Astrocyte (in vitro differentiated cells and primary cell): ENCODE measurements at regions not wholly inside any gene's neighbourhood (a gene's known extent, or its start where the extent isn't known, plus 50 kb on each side); places are given as distances from the start of the nearest gene placed in this dataset.

Source experiments
- DNase-seq: peaks from one replicate; pipeline ENCODE4 v3.0.0-alpha.2; 2010; ENCODE audit warnings: low read depth
- FAIRE-seq: peaks from 2 replicates; lab custom pipeline; 2011; peaks lifted over from hg19 to GRCh38; lab: Jason Lieb, UNC
- H2AFZ ChIP-seq: 2 replicates; pipeline ENCODE4 v1.6.0; 2012; ENCODE audit warnings: low read depth, low read length, inconsistent platforms
- H3K27ac ChIP-seq: 2 replicates; pipeline ENCODE4 v1.5.1; 2011; ENCODE audit warnings: low read depth, low read length, inconsistent platforms
- H3K27me3 ChIP-seq: 2 replicates; pipeline ENCODE4 v1.6.0; 2011; ENCODE audit warnings: low read length, inconsistent platforms; ENCODE audit not compliant: insufficient read depth
- H3K36me3 ChIP-seq: 2 replicates; pipeline ENCODE4 v1.5.1; 2011; ENCODE audit warnings: low read length, inconsistent platforms; ENCODE audit not compliant: insufficient read depth
- H3K4me1 ChIP-seq: 2 replicates; pipeline ENCODE4 v1.5.1; 2011; ENCODE audit warnings: low read length, inconsistent platforms; ENCODE audit not compliant: insufficient read depth
- H3K4me2 ChIP-seq: 2 replicates; pipeline ENCODE4 v1.6.0; 2012; ENCODE audit warnings: low read length, inconsistent platforms
- H3K4me3 ChIP-seq: 2 replicates; pipeline ENCODE4 v1.5.1; 2011; ENCODE audit warnings: low read depth, mild to moderate bottlenecking, low read length, inconsistent platforms; ENCODE audit not compliant: insufficient read depth
- H3K79me2 ChIP-seq: 2 replicates; pipeline ENCODE4 v1.6.0; 2012; ENCODE audit warnings: mild to moderate bottlenecking, low read length, inconsistent platforms; ENCODE audit not compliant: insufficient read depth
- H3K9ac ChIP-seq: 2 replicates; pipeline ENCODE4 v1.6.0; 2012; ENCODE audit warnings: mild to moderate bottlenecking, low read length, inconsistent platforms
- H3K9me3 ChIP-seq: 2 replicates; pipeline ENCODE4 v1.5.1; 2012; ENCODE audit warnings: low read depth, mild to moderate bottlenecking, low read length, inconsistent platforms; ENCODE audit not compliant: insufficient read depth
- H4K20me1 ChIP-seq: 2 replicates; pipeline ENCODE4 v1.6.0; 2012; ENCODE audit warnings: low read length, inconsistent platforms; ENCODE audit not compliant: insufficient read depth
- H3K27ac Mint-ChIP-seq: one replicate; pipeline ENCODE4 v1.8.0; 2021; ENCODE audit warnings: mild to moderate bottlenecking, mixed read lengths; ENCODE audit not compliant: unreplicated experiment
- H3K27me3 Mint-ChIP-seq: one replicate; pipeline ENCODE4 v1.8.0; 2021; ENCODE audit warnings: low read depth, mixed read lengths; ENCODE audit not compliant: unreplicated experiment
- H3K36me3 Mint-ChIP-seq: one replicate; pipeline ENCODE4 v1.8.0; 2021; ENCODE audit warnings: low read depth, mixed read lengths; ENCODE audit not compliant: unreplicated experiment
- H3K4me1 Mint-ChIP-seq: one replicate; pipeline ENCODE4 v1.8.0; 2021; ENCODE audit warnings: low read depth, mixed read lengths; ENCODE audit not compliant: unreplicated experiment
- H3K4me3 Mint-ChIP-seq: one replicate; pipeline ENCODE4 v1.8.0; 2021; ENCODE audit warnings: mild to moderate bottlenecking, moderate library complexity, mixed read lengths; ENCODE audit not compliant: unreplicated experiment
- H3K9me3 Mint-ChIP-seq: one replicate; pipeline ENCODE4 v1.8.0; 2021; ENCODE audit warnings: mild to moderate bottlenecking, mixed read lengths; ENCODE audit not compliant: unreplicated experiment
- CTCF ChIP-seq: IDR thresholded peaks from 2 replicates; pipeline ENCODE4 v1.5.1; 2011; ENCODE audit warnings: low read depth, mild to moderate bottlenecking, inconsistent platforms, low read length, moderate library complexity; ENCODE audit not compliant: insufficient read depth
- EZH2 ChIP-seq: IDR thresholded peaks from 2 replicates; pipeline ENCODE4 v1.6.1; 2012; ENCODE audit warnings: mild to moderate bottlenecking, low read length, inconsistent platforms; ENCODE audit not compliant: insufficient read depth

GRCh38 chr4:54497947-54498346 lies 159.8 kb upstream of the KIT start:
- Mint-ChIP-seq H3K27me3 (no peaks in the 10 kb centered on the region), H3K27ac (peak overlapping the region; percentile 92), H3K9me3 (no peaks in the 10 kb centered on the region), H3K4me3 (no peak overlapping the region), H3K4me1 (peaks cover 42% of the 10 kb centered on the region), H3K36me3 (no peaks in the 10 kb centered on the region)
- H3K4me3 ChIP-seq = no peak overlapping the region
- no peak for DNase-seq
- peaks cover 29% of the 10 kb centered on the region for H3K4me1 ChIP-seq
- no peak for FAIRE-seq
- no peak overlapping the region for H3K9ac ChIP-seq
- no peaks in the 10 kb centered on the region for H3K27me3 ChIP-seq
- H3K9me3 ChIP-seq = no peaks in the 10 kb centered on the region
- no peak overlapping the region for H3K4me2 ChIP-seq
- H3K27ac ChIP-seq = no peak overlapping the region
- H3K79me2 ChIP-seq = no peaks in the 10 kb centered on the region
- H4K20me1 ChIP-seq = no peaks in the 10 kb centered on the region
- no peaks in the 10 kb centered on the region for H3K36me3 ChIP-seq
- H2AFZ ChIP-seq = no peak overlapping the region
- TF ChIP-seq CTCF = no peak
- TF ChIP-seq EZH2 = no peak

- Mint-ChIP-seq H3K9me3 (no peaks in the 10 kb centered on the region), H3K36me3 (no peaks in the 10 kb centered on the region), H3K4me1 (peaks cover 42% of the 10 kb centered on the region), H3K27ac (peak overlapping the region; percentile 99), H3K4me3 (no peak overlapping the region), H3K27me3 (no peaks in the 10 kb centered on the region)
- TF ChIP-seq CTCF (no peak), EZH2 (no peak)
- no peaks in the 10 kb centered on the region for H4K20me1 ChIP-seq
- FAIRE-seq (no peak), DNase-seq (peak; percentile 36)
- H3K79me2 ChIP-seq = no peaks in the 10 kb centered on the region
- no peaks in the 10 kb centered on the region for H3K27me3 ChIP-seq
- no peaks in the 10 kb centered on the region for H3K36me3 ChIP-seq
- H3K4me1 ChIP-seq = peaks cover 28% of the 10 kb centered on the region
- H3K9me3 ChIP-seq = no peaks in the 10 kb centered on the region
- peak overlapping the region; percentile 73 for H3K27ac ChIP-seq
- no peak overlapping the region for H2AFZ ChIP-seq
- H3K4me2 ChIP-seq = peak overlapping the region; percentile 71
- H3K9ac ChIP-seq = peak overlapping the region; percentile 68
- H3K4me3 ChIP-seq = no peak overlapping the region
Measured at GRCh38 chr4:54498661-54499111, 159.1 kb upstream of the KIT start.

- Histone ChIP-seq H3K36me3 (no peaks in the 10 kb centered on the region), H4K20me1 (no peaks in the 10 kb centered on the region), H3K9ac (peak overlapping the region; percentile 68), H2AFZ (peak overlapping the region; percentile 16), H3K9me3 (no peaks in the 10 kb centered on the region), H3K4me1 (peaks cover 24% of the 10 kb centered on the region), H3K27me3 (no peaks in the 10 kb centered on the region), H3K27ac (peak overlapping the region; percentile 73), H3K4me2 (peak overlapping the region; percentile 71), H3K79me2 (no peaks in the 10 kb centered on the region), H3K4me3 (no peak overlapping the region)
- H3K9me3 Mint-ChIP-seq = no peaks in the 10 kb centered on the region
- DNase-seq = peak; percentile 52
- peak overlapping the region; percentile 60 for H3K4me3 Mint-ChIP-seq
- TF ChIP-seq EZH2 = no peak
- no peak for TF ChIP-seq CTCF
- peaks cover 38% of the 10 kb centered on the region for H3K4me1 Mint-ChIP-seq
- peak; percentile 13 for FAIRE-seq
- no peaks in the 10 kb centered on the region for H3K27me3 Mint-ChIP-seq
- no peaks in the 10 kb centered on the region for H3K36me3 Mint-ChIP-seq
- peak overlapping the region; percentile 99 for H3K27ac Mint-ChIP-seq
Measured at GRCh38 chr4:54499308-54500074, 158.3 kb upstream of the KIT start.
